ENCODE measurements at regions not wholly inside any gene's neighbourhood (a gene's known extent, or its start where the extent isn't known, plus 50 kb on each side); places are given as distances from the start of the nearest gene placed in this dataset.

DNA sequence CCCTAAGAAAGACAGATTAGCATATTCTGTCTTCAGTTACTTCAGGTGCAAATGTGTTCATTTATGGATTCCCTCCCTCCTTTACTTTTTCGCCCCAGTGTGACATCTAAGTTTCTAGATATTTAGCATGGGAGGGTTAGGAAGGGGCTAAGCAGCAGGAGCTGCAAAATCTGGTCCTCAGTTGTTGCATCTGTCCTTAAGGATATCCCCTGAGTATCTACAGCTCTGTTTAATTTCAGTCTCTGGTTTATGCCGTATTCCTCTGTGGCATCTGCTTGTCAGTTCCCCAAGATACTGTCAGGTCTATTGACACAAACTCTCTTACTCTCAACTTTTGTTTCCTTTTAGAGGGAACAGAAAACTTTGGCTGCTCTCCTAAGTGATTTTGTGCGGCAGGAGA lies 754.6 kb upstream of the MAP3K7 start:
- TF ChIP-seq, protein P1, sequence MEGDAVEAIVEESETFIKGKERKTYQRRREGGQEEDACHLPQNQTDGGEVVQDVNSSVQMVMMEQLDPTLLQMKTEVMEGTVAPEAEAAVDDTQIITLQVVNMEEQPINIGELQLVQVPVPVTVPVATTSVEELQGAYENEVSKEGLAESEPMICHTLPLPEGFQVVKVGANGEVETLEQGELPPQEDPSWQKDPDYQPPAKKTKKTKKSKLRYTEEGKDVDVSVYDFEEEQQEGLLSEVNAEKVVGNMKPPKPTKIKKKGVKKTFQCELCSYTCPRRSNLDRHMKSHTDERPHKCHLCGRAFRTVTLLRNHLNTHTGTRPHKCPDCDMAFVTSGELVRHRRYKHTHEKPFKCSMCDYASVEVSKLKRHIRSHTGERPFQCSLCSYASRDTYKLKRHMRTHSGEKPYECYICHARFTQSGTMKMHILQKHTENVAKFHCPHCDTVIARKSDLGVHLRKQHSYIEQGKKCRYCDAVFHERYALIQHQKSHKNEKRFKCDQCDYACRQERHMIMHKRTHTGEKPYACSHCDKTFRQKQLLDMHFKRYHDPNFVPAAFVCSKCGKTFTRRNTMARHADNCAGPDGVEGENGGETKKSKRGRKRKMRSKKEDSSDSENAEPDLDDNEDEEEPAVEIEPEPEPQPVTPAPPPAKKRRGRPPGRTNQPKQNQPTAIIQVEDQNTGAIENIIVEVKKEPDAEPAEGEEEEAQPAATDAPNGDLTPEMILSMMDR (IDR thresholded peaks at IDR 0.05; ENCODE audit: control insufficient read depth, extremely low read depth, insufficient read depth) = no peak
- H3K4me3 ChIP-seq (ENCODE audit: low read depth, low read length) = no peak overlapping the region
- DNase-seq (ENCODE audit: low read depth) = no peak

DNA sequence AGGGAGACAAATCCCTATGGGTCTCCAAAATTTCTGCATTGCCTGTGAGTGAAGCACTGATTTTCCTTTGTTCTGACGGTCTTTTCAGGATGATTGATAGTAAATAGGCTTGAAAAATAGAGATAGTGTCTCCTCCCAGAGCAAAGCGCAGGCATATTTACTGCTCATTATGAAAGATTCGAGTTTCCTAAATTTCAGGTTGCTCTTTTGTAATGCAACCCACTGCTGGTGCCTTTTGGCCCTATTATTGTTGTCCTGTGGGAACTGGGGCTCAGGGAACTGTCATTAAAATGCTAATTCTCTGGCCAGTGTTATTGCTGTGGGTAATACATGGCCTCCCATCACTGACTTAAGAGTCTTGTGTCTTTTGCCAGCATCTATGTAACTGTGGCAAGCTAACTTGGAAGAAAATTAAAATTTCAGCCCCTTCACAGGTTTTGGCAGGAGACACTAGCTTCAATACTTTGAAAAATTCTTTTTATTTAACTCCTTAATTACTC lies 754.1 kb upstream of the MAP3K7 start:
- TF ChIP-seq, protein P1 (IDR thresholded peaks at IDR 0.05; ENCODE audit: control insufficient read depth, extremely low read depth, insufficient read depth) = no peak
- no peak for DNase-seq (ENCODE audit: low read depth)
- H3K4me3 ChIP-seq (ENCODE audit: low read depth, low read length) = no peak overlapping the region

DNA sequence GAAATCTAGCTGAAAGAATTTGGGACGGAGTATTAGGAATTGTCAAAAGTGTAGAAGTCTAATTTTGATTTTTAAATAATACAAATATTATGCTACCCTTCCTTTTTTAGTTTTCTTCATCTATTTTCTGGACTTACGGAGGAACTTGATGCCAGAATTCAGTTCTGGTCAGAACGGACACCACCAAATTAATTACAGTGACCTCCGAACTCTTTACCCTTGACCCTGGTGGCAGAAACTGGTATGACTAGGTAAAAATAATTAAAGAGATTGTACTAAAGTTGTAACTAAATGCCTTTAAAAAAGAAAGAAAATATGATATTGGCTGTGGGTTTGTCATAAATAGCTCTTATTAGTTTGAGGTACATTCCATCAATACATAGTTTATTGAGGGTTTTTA lies 751.1 kb upstream of the MAP3K7 start:
- H3K4me3 ChIP-seq (ENCODE audit: low read depth, low read length) = no peak overlapping the region
- TF ChIP-seq, protein P1 (IDR thresholded peaks at IDR 0.05; ENCODE audit: control insufficient read depth, extremely low read depth, insufficient read depth) = no peak
- DNase-seq (ENCODE audit: low read depth) = no peak

DNA sequence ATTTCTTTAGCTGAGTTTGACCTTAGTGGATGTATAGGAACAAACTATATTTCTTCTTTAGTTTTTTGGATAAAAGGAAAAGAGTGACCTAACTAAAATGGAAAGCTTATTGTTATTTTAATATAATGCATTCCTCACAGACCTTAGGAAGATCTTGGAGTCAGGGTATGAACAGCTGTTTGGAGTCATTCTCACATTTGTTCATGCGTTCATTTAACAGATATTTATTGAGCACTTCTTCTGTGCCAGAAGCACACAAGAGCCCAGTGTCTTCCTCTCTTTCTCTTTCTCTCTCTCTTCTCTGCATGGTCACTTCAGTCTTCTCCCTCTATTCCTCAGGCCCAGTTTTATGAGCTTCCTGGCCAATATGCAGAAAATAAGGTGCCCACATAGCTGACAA lies 744.0 kb upstream of the MAP3K7 start:
- TF ChIP-seq, protein P1 (IDR thresholded peaks at IDR 0.05; ENCODE audit: control insufficient read depth, extremely low read depth, insufficient read depth) = no peak
- no peak for DNase-seq (ENCODE audit: low read depth)
- no peak overlapping the region for H3K4me3 ChIP-seq (ENCODE audit: low read depth, low read length)

DNA sequence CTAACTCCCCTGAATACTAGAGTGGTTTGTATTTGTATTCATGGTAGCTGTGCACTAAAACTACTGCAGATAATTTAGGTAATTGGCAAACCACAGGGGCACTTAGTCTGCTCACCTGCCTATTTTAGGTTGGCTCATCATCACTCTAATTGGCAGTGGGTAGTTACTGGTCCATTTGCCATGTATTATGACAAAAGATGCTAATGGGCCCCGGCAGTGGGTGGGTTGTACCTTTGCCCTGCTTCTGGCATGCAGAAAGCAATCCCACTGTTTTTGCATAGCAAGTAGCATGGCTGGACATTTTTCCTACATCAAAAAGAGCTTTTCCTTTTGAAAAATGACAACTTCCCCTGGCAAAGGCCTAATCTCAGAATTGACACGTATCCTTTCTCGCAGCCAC lies 741.4 kb upstream of the MAP3K7 start:
- DNase-seq (ENCODE audit: low read depth) = no peak

DNA sequence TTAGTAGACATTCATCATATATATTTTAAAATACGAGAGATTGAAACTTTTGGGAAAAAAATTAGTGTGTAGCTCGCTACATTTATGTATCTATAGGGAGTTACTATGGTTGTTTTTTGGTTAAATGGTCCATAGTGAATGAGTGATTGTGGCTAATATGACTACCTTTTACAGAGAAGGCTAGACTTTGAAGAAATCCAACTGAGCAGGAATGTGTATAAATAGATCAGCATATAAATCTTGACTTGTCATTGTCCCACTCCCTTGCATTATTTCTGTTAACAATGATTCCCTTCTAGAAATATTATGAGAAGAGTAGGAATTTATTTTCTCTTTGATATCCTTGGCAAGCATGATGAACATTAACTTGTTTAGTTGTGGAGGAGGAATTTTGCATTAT lies 737.8 kb upstream of the MAP3K7 start:
- no peak overlapping the region for H3K4me3 ChIP-seq (ENCODE audit: low read depth, low read length)
- no peak for DNase-seq (ENCODE audit: low read depth)
- TF ChIP-seq, protein P1 (IDR thresholded peaks at IDR 0.05; ENCODE audit: control insufficient read depth, extremely low read depth, insufficient read depth) = no peak

More for the DNA sequence above, 741.4 kb upstream of the MAP3K7 start:
- no peak overlapping the region for H3K4me3 ChIP-seq (ENCODE audit: low read depth, low read length)
- TF ChIP-seq, protein P1 (IDR thresholded peaks at IDR 0.05; ENCODE audit: control insufficient read depth, extremely low read depth, insufficient read depth) = no peak

DNA sequence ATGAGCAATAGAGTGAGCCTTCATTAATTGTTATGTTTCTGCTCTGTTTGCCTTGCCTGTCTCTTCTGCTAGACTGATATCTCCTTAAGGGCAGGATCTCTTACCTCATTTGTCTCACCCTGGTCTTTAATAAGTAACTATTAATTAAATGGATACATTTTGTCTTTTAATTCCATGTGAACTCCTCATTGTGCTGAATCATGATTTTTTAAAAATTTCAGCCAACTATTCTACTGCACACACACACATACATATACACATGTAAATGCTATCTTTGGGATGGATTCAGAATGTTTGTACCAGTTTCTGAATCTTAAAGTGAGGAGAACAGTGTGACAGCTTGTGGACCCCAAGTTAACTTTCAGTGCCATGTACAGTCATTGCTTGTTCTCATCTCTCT lies 731.1 kb upstream of the MAP3K7 start:
- TF ChIP-seq, protein P1 (IDR thresholded peaks at IDR 0.05; ENCODE audit: control insufficient read depth, extremely low read depth, insufficient read depth) = no peak
- DNase-seq (ENCODE audit: low read depth) = no peak

More for the DNA sequence above, 731.1 kb upstream of the MAP3K7 start:
- H3K4me3 ChIP-seq (ENCODE audit: low read depth, low read length) = no peak overlapping the region
